ENCODE measurements at regions not wholly inside any gene's neighbourhood (a gene's known extent, or its start where the extent isn't known, plus 50 kb on each side); places are given as distances from the start of the nearest gene placed in this dataset.
A peak's percentile ranks its signal among the peaks of the same experiment; 100 is the strongest.

DNA sequence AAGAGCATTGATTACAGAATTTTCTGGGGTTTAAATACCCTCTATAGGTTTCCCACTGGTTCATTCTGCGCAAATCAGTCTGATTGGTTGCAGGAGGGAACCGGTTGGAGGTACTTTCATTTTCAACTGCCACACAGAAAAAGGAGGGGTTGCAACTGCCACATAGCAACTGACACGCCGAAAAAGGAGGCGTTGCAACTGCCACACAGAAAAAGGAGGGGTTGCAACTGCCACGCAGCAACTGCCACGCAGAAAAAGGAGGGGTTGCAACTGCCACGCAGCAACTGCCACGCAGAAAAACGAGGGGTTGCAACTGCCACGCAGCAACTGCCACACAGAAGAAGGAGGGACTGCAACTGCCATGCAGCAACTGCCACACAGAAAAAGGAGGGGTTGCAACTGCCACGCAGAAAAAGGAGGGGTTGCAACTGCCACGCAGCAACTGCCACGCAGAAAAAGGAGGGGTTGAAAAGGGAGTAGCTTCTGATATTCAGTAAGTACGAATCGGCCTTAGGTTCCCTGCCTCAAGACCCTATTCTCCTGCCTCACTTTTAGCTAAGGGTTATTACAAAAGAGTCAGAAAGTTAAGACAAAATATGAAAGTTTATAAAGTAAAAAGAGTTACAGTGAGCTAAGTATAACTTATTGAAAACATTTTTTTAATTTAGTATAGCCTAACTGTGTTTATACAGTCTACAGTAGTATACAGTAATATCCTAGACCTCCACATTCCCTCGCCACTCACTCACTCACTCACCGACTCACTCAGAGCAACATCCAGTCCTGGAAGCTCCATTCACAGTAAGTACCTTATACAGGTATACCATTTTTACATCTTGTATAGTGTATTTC lies 431.8 kb downstream of the KCTD8 start:
- TF ChIP-seq, protein P1, sequence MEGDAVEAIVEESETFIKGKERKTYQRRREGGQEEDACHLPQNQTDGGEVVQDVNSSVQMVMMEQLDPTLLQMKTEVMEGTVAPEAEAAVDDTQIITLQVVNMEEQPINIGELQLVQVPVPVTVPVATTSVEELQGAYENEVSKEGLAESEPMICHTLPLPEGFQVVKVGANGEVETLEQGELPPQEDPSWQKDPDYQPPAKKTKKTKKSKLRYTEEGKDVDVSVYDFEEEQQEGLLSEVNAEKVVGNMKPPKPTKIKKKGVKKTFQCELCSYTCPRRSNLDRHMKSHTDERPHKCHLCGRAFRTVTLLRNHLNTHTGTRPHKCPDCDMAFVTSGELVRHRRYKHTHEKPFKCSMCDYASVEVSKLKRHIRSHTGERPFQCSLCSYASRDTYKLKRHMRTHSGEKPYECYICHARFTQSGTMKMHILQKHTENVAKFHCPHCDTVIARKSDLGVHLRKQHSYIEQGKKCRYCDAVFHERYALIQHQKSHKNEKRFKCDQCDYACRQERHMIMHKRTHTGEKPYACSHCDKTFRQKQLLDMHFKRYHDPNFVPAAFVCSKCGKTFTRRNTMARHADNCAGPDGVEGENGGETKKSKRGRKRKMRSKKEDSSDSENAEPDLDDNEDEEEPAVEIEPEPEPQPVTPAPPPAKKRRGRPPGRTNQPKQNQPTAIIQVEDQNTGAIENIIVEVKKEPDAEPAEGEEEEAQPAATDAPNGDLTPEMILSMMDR (IDR thresholded peaks at IDR 0.05; ENCODE audit: insufficient read depth, low read length, poor library complexity, severe bottlenecking), result no peak
- Histone ChIP-seq H3K4me3 (replicated peaks; ENCODE audit: low read depth, low read length) (no peak overlapping the region), H3K27me3 (replicated peaks; ENCODE audit: control insufficient read depth, insufficient read depth, low read length) (no peaks in the 10 kb centered on the region), H3K36me3 (ENCODE audit: control insufficient read depth, insufficient read depth, low read length) (no peaks in the 10 kb centered on the region)
- DNase-seq (ENCODE audit: extremely low read depth, insufficient read length), result peak; percentile 13

DNA sequence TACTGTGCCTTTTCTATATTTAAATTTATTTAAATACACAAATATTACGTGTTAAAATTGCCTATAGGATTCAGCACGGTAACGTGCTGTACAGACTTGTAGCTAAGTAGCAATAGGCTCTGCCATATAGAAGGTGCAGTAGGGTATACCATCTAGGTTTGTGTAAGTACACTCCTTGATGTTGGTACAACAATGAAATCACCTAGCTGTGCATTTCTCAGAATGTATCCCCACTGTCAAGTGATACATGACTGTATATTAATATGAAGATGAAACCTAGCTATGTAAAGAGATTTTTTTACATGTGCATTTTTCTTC lies 431.2 kb downstream of the KCTD8 start:
- H3K27me3 ChIP-seq (replicated peaks; ENCODE audit: control insufficient read depth, insufficient read depth, low read length), result no peaks in the 10 kb centered on the region
- DNase-seq (ENCODE audit: extremely low read depth, insufficient read length), result no peak
- H3K4me3 ChIP-seq (replicated peaks; ENCODE audit: low read depth, low read length), result no peak overlapping the region
- TF ChIP-seq, protein P1 (IDR thresholded peaks at IDR 0.05; ENCODE audit: insufficient read depth, low read length, poor library complexity, severe bottlenecking), result no peak
- no peaks in the 10 kb centered on the region for H3K36me3 ChIP-seq (ENCODE audit: control insufficient read depth, insufficient read depth, low read length)

DNA sequence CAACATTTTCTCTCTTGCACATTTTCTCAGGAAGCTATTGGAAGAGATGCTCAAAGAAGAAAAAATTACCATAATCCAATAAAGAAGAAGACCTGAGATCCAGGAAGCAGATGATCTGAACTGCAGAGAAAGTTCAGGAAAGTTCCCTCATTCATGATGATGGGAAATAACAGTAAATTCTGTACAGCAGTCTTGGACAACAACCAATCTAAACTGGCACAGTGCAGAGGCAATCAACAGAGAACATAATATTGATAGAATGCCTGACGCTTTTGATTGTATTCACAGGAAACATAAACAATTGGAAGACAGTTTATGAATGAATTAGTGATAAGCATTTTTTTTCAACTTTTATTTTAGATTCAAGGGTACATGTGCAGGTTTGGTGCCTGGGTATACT lies 428.9 kb downstream of the KCTD8 start:
- H3K4me3 ChIP-seq (replicated peaks; ENCODE audit: low read depth, low read length), result no peak overlapping the region
- TF ChIP-seq, protein P1 (IDR thresholded peaks at IDR 0.05; ENCODE audit: insufficient read depth, low read length, poor library complexity, severe bottlenecking), result no peak
- no peaks in the 10 kb centered on the region for H3K36me3 ChIP-seq (ENCODE audit: control insufficient read depth, insufficient read depth, low read length)
- H3K27me3 ChIP-seq (replicated peaks; ENCODE audit: control insufficient read depth, insufficient read depth, low read length), result no peaks in the 10 kb centered on the region
- no peak for DNase-seq (ENCODE audit: extremely low read depth, insufficient read length)

DNA sequence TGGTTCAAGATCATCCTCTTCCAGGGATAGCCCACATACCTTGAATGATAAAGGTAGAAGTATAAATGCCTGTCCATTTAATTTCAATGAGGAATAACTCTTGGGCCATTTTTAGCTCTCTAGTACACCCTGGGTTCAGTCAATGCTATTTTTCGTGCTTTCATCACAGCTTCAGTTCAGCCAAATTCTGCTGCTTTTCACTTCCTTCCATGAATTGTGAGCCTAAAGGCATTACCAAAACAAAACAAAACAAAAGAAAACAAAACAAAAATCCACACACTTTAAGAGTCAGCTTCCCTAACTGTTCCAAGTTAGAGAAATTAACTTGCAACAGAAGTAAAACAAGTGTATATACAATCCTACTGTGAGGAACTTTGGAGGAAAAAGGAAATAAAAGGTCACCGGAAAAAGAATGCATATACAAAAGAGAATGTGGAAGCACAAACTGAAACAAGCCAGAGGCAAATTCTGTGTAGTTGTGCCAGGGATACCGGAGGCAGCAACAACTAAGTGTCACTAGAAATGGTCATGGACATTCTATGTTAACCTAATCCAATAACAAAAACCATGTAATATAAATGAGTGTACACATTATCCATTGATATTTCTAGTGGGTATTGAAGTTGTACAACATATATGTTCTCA lies 423.1 kb downstream of the KCTD8 start:
- Histone ChIP-seq H3K36me3 (ENCODE audit: control insufficient read depth, insufficient read depth, low read length) (no peaks in the 10 kb centered on the region), H3K4me3 (replicated peaks; ENCODE audit: low read depth, low read length) (no peak overlapping the region), H3K27me3 (replicated peaks; ENCODE audit: control insufficient read depth, insufficient read depth, low read length) (no peaks in the 10 kb centered on the region)
- DNase-seq (ENCODE audit: extremely low read depth, insufficient read length), result no peak
- TF ChIP-seq, protein P1 (IDR thresholded peaks at IDR 0.05; ENCODE audit: insufficient read depth, low read length, poor library complexity, severe bottlenecking), result no peak

DNA sequence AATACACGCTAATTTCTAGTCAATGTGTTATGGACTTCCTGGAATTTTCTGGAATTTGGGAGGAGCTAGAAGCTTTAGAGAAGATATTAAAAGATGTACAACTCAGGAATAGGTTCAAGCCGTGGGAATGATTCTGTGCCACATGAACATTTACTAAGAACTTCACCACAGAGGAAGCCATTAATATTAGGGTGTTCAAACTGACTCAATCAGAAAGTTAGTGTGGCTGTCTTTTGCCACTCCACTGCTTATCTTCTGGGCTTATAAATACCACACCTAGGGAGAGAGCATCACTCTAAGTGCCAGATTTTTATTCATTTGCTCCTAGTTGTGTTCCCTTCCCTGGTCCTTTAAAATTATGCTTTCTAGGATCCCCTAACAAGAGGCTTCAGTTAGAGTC lies 409.8 kb downstream of the KCTD8 start:
- TF ChIP-seq, protein P1 (IDR thresholded peaks at IDR 0.05; ENCODE audit: insufficient read depth, low read length, poor library complexity, severe bottlenecking), result no peak
- no peaks in the 10 kb centered on the region for H3K27me3 ChIP-seq (replicated peaks; ENCODE audit: control insufficient read depth, insufficient read depth, low read length)
- DNase-seq (ENCODE audit: extremely low read depth, insufficient read length), result no peak
- no peaks in the 10 kb centered on the region for H3K36me3 ChIP-seq (ENCODE audit: control insufficient read depth, insufficient read depth, low read length)
- H3K4me3 ChIP-seq (replicated peaks; ENCODE audit: low read depth, low read length), result no peak overlapping the region
